IMR-90 (cell line): ENCODE measurements at regions not wholly inside any gene's neighbourhood (a gene's known extent, or its start where the extent isn't known, plus 50 kb on each side); places are given as distances from the start of the nearest gene placed in this dataset.

ENCODE experiments used
- ATAC-seq: fragments of 200-7000 bp; cut with Tn5 transposase; 2 replicates; pipeline ENCODE4 v1.9.1; 2020; ENCODE audit warnings: low read depth, mild to moderate bottlenecking, moderate library complexity
- BruUV-seq: library from RNA; stranded (reverse); fragments of 400-500 nt; replicated peaks from 2 replicates; lab custom pipeline; 2021; lab: Mats Ljungman, UMichigan
- CTCF ChIA-PET: fragments of 300-600 bp; formaldehyde crosslinking; extraction: SDS; loops from one replicate; lab custom pipeline; 2021; ENCODE audit warnings: antibody characterized with exemption; lab: Yijun Ruan, JAX
- POLR2A ChIA-PET: fragments of 300-600 bp; sonication (Branson Sonifier 250); formaldehyde crosslinking; loops from one replicate; lab custom pipeline; 2022; ENCODE audit warnings: antibody characterized with exemption; ENCODE audit not compliant: unreplicated experiment; lab: Charles Lee
- DNase-seq: peaks from one replicate; pipeline ENCODE4 v3.0.0; 2013
- H2AFZ ChIP-seq: replicated peaks from 2 replicates; pipeline ENCODE3; 2013; ENCODE audit warnings: low read length, mild to moderate bottlenecking; ENCODE audit not compliant: poor library complexity
- H2AK5ac ChIP-seq: 2 replicates; pipeline ENCODE4 v1.6.1; 2013; ENCODE audit warnings: low read depth, low read length, inconsistent platforms
- H2AK9ac ChIP-seq: replicated peaks from 2 replicates; pipeline ENCODE3; 2013; ENCODE audit warnings: mild to moderate bottlenecking, low read depth, low read length, moderate library complexity; ENCODE audit not compliant: poor library complexity
- H2BK120ac ChIP-seq: 2 replicates; pipeline ENCODE4 v1.6.1; 2013; ENCODE audit warnings: low read depth, low read length, inconsistent platforms
- H2BK15ac ChIP-seq: 3 replicates; pipeline ENCODE4 v1.6.1; 2013; ENCODE audit warnings: low read depth, low read length, inconsistent platforms
- H2BK20ac ChIP-seq: 2 replicates; pipeline ENCODE4 v1.6.1; 2013; ENCODE audit warnings: low read depth, mild to moderate bottlenecking, inconsistent platforms, low read length, moderate library complexity
- H2BK5ac ChIP-seq: 2 replicates; pipeline ENCODE4 v1.6.1; 2013; ENCODE audit warnings: mild to moderate bottlenecking, low read depth, low read length, inconsistent platforms; ENCODE audit not compliant: poor library complexity, severe bottlenecking
- H3K14ac ChIP-seq: replicated peaks from 2 replicates; pipeline ENCODE4 v1.6.1; 2013; ENCODE audit warnings: low read depth, low read length, inconsistent platforms
- H3K18ac ChIP-seq: 2 replicates; pipeline ENCODE4 v1.6.1; 2013; ENCODE audit warnings: low read depth, low read length, control low read depth
- H3K23ac ChIP-seq: 2 replicates; pipeline ENCODE4 v1.6.1; 2013; ENCODE audit warnings: low read depth, low read length, inconsistent platforms
- H3K27ac ChIP-seq: 2 replicates; pipeline ENCODE4 v1.5.1; 2013; ENCODE audit warnings: mild to moderate bottlenecking, control low read depth, low read length; ENCODE audit not compliant: insufficient read depth
- H3K27me3 ChIP-seq: 2 replicates; pipeline ENCODE4 v1.6.1; 2013; ENCODE audit warnings: low read length; ENCODE audit not compliant: control insufficient read depth, insufficient read depth
- H3K36me3 ChIP-seq: 2 replicates; pipeline ENCODE4 v1.6.1; 2013; ENCODE audit warnings: low read length, mixed read lengths; ENCODE audit not compliant: control insufficient read depth, insufficient read depth
- H3K4ac ChIP-seq: 2 replicates; pipeline ENCODE4 v1.6.1; 2013; ENCODE audit warnings: low read depth, low read length, inconsistent platforms
- H3K4me1 ChIP-seq: 2 replicates; pipeline ENCODE4 v1.6.1; 2013; ENCODE audit warnings: low read length, mixed read lengths; ENCODE audit not compliant: control insufficient read depth, insufficient read depth
- H3K4me2 ChIP-seq: 2 replicates; pipeline ENCODE4 v1.6.1; 2013; ENCODE audit warnings: low read depth, mild to moderate bottlenecking, control low read depth, low read length, moderate library complexity
- H3K4me3 ChIP-seq: 2 replicates; pipeline ENCODE4 v1.5.1; 2013; ENCODE audit warnings: low read depth, mild to moderate bottlenecking, control low read depth, low read length, moderate library complexity; ENCODE audit not compliant: insufficient read depth
- H3K56ac ChIP-seq: 2 replicates; pipeline ENCODE4 v1.6.1; 2013; ENCODE audit warnings: low read length, inconsistent platforms; ENCODE audit not compliant: insufficient read depth; ENCODE audit errors: extremely low read depth
- H3K79me1 ChIP-seq, 2 experiments: 2 replicates each; pipeline ENCODE4 v1.6.1; 2013; ENCODE audit warnings: low read length in 2 of 2, inconsistent platforms in 1 of 2, low read depth in 1 of 2
- H3K9ac ChIP-seq: 2 replicates; pipeline ENCODE4 v1.6.1; 2013; ENCODE audit warnings: low read depth, low read length, control low read depth
- H3K9me1 ChIP-seq: 2 replicates; pipeline ENCODE4 v1.6.1; 2013; ENCODE audit warnings: low read length, inconsistent platforms; ENCODE audit not compliant: insufficient read depth
- H3K9me3 ChIP-seq: 2 replicates; pipeline ENCODE4 v1.6.1; 2013; ENCODE audit warnings: low read length; ENCODE audit not compliant: control insufficient read depth, insufficient read depth
- H4K20me1 ChIP-seq: 2 replicates; pipeline ENCODE4 v1.6.1; 2013; ENCODE audit warnings: low read length, inconsistent platforms; ENCODE audit not compliant: insufficient read depth
- H4K5ac ChIP-seq: 2 replicates; pipeline ENCODE4 v1.6.1; 2013; ENCODE audit warnings: mild to moderate bottlenecking, low read depth, low read length, control low read depth
- H4K8ac ChIP-seq, 2 experiments: 2 replicates each; pipeline ENCODE4 v1.6.1; 2013; ENCODE audit warnings: low read depth in 2 of 2, low read length in 2 of 2, control low read depth in 1 of 2, inconsistent platforms in 1 of 2
- H4K91ac ChIP-seq: 2 replicates; pipeline ENCODE4 v1.6.1; 2013; ENCODE audit warnings: low read depth, low read length, inconsistent platforms; ENCODE audit not compliant: insufficient read depth
- MAFK ChIP-seq: IDR thresholded peaks from 2 replicates; pipeline ENCODE4 v1.6.1; 2012; ENCODE audit warnings: low read depth, low read length, improper control_type of control experiment
- MAZ ChIP-seq: IDR thresholded peaks from 2 replicates; pipeline ENCODE4 v1.6.1; 2012; ENCODE audit warnings: low read depth, mild to moderate bottlenecking, low read length, improper control_type of control experiment, moderate library complexity, borderline replicate concordance
- WGBS, 2 experiments: methylation state at CpG; one replicate each; pipeline versions ENCODE4 v1.1.5 to v1.1.7; 2013; ENCODE audit warnings: missing lambda C conversion rate in 2 of 2; ENCODE audit not compliant: insufficient read length in 1 of 2; ENCODE audit errors: extremely low coverage in 2 of 2; 5-methylcytosine and 5-hydroxymethylcytosine counted together
- dilution Hi-C: fragments of 300-500 bp; cut with HindIII; formaldehyde crosslinking; loops from one replicate; pipeline ENCODE4 v1.14.3; 2018; ENCODE audit warnings: low sequenced_read_pairs; ENCODE audit not compliant: unreplicated experiment
- in situ Hi-C: fragments of 300-500 bp; cut with MboI; formaldehyde crosslinking; loops from 3 replicates; pipeline ENCODE4 v1.14.3; 2019; ENCODE audit warnings: low sequenced_read_pairs, inconsistent platforms, mixed read lengths
- intact Hi-C: fragments of 100-400 bp; cut with micrococcal nuclease; formaldehyde crosslinking; loops from 2 replicates; pipeline ENCODE4 v1.10.0; 2022

GRCh38 chr2:145623136-145623535, 1103.2 kb upstream of the ZEB2 start:
- Histone ChIP-seq H3K9me3 (no peaks in the 10 kb centered on the region), H4K8ac (no peak overlapping the region), H3K27ac (no peak overlapping the region), H3K4me2 (no peak overlapping the region), H3K9me1 (no peaks in the 10 kb centered on the region), H2AK5ac (no peak overlapping the region), H3K4me1 (no peaks in the 10 kb centered on the region), H4K5ac (no peak overlapping the region), H4K20me1 (no peaks in the 10 kb centered on the region), H3K14ac (no peak overlapping the region), H4K91ac (no peak overlapping the region), H2AFZ (no peak overlapping the region), H3K36me3 (no peaks in the 10 kb centered on the region), H3K79me1 (no peaks in the 10 kb centered on the region), H3K56ac (no peak overlapping the region), H2BK20ac (no peak overlapping the region), H3K27me3 (no peaks in the 10 kb centered on the region), H2BK15ac (no peak overlapping the region), H2BK120ac (no peak overlapping the region), H3K23ac (no peak overlapping the region), H3K18ac (no peak overlapping the region), H3K9ac (no peak overlapping the region), H3K4ac (no peak overlapping the region), H2BK5ac (no peak overlapping the region), H2AK9ac (no peak overlapping the region), H3K4me3 (no peak overlapping the region)
- dilution Hi-C loops (no loop called here), intact Hi-C loops (no loop called here), in situ Hi-C loops (no loop called here)
- TF ChIP-seq MAFK (peak; percentile 11; the same call in 1 of the 2 replicates), MAZ (no peak)
- POLR2A ChIA-PET: no interaction called here
- no TSS peak for BruUV-seq
- WGBS, 2 experiments: no CpG with 5 or more reads among the region's 3 CpGs
- DNase-seq (peak; percentile 72), ATAC-seq (peak; percentile 76)
- CTCF ChIA-PET: no interaction called here
